ENCODE measurements at regions not wholly inside any gene's neighbourhood (a gene's known extent, or its start where the extent isn't known, plus 50 kb on each side); places are given as distances from the start of the nearest gene placed in this dataset.

DNA sequence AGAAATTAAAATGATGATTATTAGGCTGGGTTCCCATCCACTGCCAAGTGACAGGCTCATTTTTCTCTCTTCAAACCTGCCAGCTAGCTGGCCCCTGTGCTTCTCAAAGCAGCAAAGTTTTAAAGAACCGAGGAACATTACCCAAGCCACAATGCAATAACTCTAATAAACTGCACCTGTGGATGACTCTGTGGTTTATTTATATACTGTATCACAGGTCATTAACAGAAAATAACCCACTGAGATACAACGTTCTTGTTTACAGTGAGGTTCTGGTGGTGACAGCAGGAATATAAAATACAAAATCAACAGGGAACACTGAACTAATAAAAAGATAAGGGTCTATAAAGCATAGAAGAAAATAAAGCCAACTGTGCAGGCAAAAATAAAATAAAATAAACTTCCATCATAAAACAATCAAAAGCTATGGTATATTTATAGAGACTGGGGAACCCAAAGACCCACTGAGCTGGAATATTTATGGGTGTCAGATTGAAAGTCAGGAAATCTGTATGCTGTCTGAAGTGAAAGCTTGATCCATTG, 472.9 kb downstream of the NOVA1 start:
- Histone ChIP-seq H3K4me3 (no peak overlapping the region), H3K27me3 (no peaks in the 10 kb centered on the region), H3K36me3 (no peaks in the 10 kb centered on the region), H3K9me3 (ENCODE audit: low read depth) (no peaks in the 10 kb centered on the region), H3K4me1 (ENCODE audit: low read depth) (no peaks in the 10 kb centered on the region), H3K27ac (no peak overlapping the region)
- TF ChIP-seq, protein P1, sequence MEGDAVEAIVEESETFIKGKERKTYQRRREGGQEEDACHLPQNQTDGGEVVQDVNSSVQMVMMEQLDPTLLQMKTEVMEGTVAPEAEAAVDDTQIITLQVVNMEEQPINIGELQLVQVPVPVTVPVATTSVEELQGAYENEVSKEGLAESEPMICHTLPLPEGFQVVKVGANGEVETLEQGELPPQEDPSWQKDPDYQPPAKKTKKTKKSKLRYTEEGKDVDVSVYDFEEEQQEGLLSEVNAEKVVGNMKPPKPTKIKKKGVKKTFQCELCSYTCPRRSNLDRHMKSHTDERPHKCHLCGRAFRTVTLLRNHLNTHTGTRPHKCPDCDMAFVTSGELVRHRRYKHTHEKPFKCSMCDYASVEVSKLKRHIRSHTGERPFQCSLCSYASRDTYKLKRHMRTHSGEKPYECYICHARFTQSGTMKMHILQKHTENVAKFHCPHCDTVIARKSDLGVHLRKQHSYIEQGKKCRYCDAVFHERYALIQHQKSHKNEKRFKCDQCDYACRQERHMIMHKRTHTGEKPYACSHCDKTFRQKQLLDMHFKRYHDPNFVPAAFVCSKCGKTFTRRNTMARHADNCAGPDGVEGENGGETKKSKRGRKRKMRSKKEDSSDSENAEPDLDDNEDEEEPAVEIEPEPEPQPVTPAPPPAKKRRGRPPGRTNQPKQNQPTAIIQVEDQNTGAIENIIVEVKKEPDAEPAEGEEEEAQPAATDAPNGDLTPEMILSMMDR (IDR thresholded peaks at IDR 0.05; ENCODE audit: low read depth, low read length), result no peak
- no peak for DNase-seq (ENCODE audit: low read depth in 1 of 2, low spot score in 1 of 2)

DNA sequence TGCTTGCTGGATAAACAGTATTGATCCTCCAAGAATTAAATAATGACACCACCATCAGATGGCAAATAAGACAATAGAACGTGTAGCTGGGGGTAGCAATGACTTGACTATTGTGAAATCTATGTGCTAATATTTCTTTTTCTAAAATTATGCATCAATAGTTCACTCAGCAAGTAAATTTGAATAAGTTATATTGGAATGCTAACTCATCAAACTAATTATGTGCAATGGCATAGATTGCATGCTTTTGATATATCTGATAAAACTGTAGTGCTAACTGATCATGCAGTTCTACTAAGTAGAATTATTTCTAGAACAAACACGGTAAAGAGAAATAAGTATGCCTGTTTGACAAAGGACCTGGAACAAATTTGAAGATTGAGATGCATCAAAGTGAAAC, 474.4 kb downstream of the NOVA1 start:
- Histone ChIP-seq H3K4me1 (ENCODE audit: low read depth) (no peaks in the 10 kb centered on the region), H3K27ac (no peak overlapping the region), H3K4me3 (no peak overlapping the region), H3K27me3 (no peaks in the 10 kb centered on the region), H3K9me3 (ENCODE audit: low read depth) (no peaks in the 10 kb centered on the region), H3K36me3 (no peaks in the 10 kb centered on the region)
- no peak for DNase-seq (ENCODE audit: low read depth in 1 of 2, low spot score in 1 of 2)
- TF ChIP-seq, protein P1 (IDR thresholded peaks at IDR 0.05; ENCODE audit: low read depth, low read length), result no peak

DNA sequence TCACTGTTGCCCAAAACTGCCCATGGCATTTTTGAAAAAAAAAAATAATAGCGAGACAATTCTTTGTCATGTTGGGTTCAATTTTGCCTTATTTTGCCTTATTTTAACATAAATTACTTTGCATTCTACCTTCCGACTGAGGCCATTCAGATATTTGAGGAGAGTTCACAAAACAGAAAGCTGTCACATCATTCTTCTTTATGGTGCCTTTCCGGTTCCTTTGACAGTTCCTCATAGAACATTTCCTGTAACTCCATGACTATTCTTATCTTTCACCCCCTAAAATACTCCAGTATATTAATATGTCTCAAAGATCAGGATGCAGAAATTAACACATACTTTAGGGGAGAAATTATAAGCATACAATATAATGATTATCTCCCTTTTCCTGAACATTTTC, 476.7 kb downstream of the NOVA1 start:
- H3K27ac ChIP-seq, result no peak overlapping the region
- no peaks in the 10 kb centered on the region for H3K27me3 ChIP-seq
- no peaks in the 10 kb centered on the region for H3K4me1 ChIP-seq (ENCODE audit: low read depth)
- no peaks in the 10 kb centered on the region for H3K36me3 ChIP-seq
- no peaks in the 10 kb centered on the region for H3K9me3 ChIP-seq (ENCODE audit: low read depth)
- no peak overlapping the region for H3K4me3 ChIP-seq
- TF ChIP-seq, protein P1 (IDR thresholded peaks at IDR 0.05; ENCODE audit: low read depth, low read length), result no peak
- no peak for DNase-seq (ENCODE audit: low read depth in 1 of 2, low spot score in 1 of 2)

DNA sequence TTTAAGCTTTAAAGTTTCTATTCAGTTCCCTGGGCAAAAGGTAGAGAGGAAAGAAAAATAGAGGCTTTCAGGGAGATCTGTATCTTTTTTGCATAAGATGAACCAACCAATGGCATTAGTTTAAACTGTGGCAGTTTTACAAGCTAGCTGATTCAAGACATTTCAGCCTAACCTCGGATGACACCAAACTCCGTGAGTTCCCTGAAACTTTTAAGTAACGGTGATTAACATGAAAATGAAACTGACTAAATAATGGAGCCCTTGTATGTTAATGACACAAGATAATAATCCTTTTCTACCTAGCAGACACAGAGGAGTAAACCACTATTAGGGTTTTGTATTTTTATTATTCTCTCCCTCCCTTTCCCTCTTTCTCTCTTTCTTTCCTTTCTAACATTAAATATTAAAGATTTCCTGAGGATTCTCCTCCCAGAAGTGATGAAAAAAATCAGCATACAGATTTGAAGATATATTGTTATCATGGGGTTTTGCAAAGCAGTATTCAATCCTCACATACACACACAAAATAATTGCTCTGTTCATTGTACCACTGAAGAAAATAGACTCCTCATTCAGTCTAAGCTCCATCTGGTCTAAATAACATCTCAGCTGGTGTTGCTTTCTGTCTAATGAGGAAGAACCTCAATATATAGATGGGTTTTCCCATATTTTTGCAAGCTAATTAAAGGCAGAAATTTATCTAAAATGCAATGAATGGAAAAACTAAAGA, 483.8 kb downstream of the NOVA1 start:
- DNase-seq (ENCODE audit: low read depth in 1 of 2, low spot score in 1 of 2), result no peak
- Histone ChIP-seq H3K4me3 (no peak overlapping the region), H3K9me3 (ENCODE audit: low read depth) (no peaks in the 10 kb centered on the region), H3K36me3 (no peaks in the 10 kb centered on the region), H3K27me3 (no peaks in the 10 kb centered on the region), H3K4me1 (ENCODE audit: low read depth) (no peaks in the 10 kb centered on the region), H3K27ac (no peak overlapping the region)
- TF ChIP-seq, protein P1 (IDR thresholded peaks at IDR 0.05; ENCODE audit: low read depth, low read length), result no peak

DNA sequence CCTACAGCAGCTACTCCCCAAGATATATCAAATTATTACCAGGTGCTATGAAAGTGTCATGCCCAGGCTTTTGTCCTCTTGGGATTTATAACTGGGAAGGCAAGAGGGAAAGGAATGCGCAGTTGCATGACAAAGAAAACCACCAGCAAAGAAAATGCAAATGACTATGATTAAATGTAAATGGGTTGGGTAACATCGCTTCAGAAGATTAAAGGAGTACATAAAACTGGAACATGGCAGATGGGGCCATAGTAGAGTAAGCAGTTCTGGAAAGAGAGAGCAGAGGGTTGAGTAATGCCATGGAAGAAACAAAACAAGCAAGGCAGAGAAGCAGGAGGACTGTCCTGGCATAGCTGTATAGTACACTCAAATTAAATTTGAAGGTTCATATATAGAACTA, 493.1 kb downstream of the NOVA1 start:
- Histone ChIP-seq H3K27ac (no peak overlapping the region), H3K4me3 (no peak overlapping the region), H3K4me1 (ENCODE audit: low read depth) (no peaks in the 10 kb centered on the region), H3K9me3 (ENCODE audit: low read depth) (no peaks in the 10 kb centered on the region), H3K36me3 (no peaks in the 10 kb centered on the region), H3K27me3 (no peaks in the 10 kb centered on the region)
- no peak for DNase-seq (ENCODE audit: low read depth in 1 of 2, low spot score in 1 of 2)
- TF ChIP-seq, protein P1 (IDR thresholded peaks at IDR 0.05; ENCODE audit: low read depth, low read length), result no peak
